ENCODE measurements at regions not wholly inside any gene's neighbourhood (a gene's known extent, or its start where the extent isn't known, plus 50 kb on each side); places are given as distances from the start of the nearest gene placed in this dataset.

DNA sequence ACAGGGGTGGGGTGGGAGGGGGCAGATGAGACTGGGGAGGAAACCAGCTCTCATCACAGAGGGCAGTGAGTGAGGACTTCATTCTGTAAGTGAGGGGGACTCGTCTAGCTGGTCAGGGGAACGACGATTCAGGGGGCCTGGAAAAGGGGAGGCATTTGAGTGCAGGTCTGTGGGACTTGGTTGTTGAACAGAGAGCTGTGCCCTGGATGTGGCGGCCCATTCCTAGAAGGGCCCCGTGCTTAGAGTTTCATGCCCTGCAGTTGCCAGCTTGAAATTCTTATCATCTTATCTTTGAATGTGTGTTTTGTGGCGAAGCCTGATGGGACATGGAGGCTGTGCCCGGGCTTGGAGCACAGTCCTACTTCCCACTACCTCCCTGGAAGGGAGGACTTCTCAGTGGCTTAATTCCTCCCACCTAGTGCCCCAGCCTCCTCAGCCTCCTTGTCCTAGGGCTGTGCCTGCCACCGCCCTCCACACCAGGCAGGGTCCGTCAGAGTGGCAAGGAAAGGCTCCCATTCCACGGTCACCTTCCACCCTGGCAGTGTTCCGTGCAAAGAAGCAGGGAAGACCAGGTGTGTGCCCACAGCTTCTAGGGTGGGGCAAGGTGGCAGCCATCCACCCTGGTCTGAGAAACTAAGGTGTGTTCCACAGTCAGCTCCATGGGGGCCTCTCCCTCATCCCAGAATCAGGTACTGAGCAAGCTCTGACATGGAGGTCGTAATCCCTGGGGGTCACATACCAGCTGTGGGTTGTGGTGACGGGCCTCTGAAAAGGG lies 59.7 kb upstream of the LMO1 start:
- WGBS = 85% methylated on average over 13 of the region's 13 CpGs
- ATAC-seq = no peak
- intact Hi-C loops (cut with DNase I) = no loop called here
- no peak overlapping the region for H3K27ac ChIP-seq (ENCODE audit: low read length)
- H3K9me3 ChIP-seq (ENCODE audit: control insufficient read depth, low read length) = no peaks in the 10 kb centered on the region
- no peaks in the 10 kb centered on the region for H3K27me3 ChIP-seq (ENCODE audit: control insufficient read depth, insufficient read depth)
- H3K4me3 ChIP-seq (ENCODE audit: low read length) = no peak overlapping the region
- no peak for DNase-seq
- no peaks in the 10 kb centered on the region for H3K4me1 ChIP-seq (ENCODE audit: control insufficient read depth, insufficient read depth, low read length)

DNA sequence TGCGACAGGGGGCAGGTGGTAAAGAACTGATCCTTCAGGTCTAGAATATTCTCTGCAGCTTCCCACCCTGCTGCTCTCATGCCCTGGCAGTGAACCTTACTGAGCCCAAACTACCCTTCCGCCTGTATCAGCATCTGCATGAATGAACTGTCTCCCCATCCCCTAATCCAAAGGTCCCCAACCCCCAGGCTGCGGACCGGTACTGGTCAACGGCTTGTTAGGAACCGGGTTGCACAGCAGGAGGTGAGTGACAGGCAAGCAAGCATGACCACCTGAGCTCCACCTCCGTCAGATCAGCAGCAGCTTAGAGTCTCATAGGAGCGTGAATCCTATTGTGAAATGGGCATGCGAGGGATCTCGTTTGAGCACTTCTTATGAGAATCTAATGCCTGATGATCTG lies 58.2 kb upstream of the LMO1 start:
- intact Hi-C loops (cut with DNase I) = no loop called here
- Histone ChIP-seq H3K4me3 (ENCODE audit: low read length) (no peak overlapping the region), H3K27ac (ENCODE audit: low read length) (no peak overlapping the region), H3K27me3 (ENCODE audit: control insufficient read depth, insufficient read depth) (no peaks in the 10 kb centered on the region), H3K9me3 (ENCODE audit: control insufficient read depth, low read length) (no peaks in the 10 kb centered on the region), H3K4me1 (ENCODE audit: control insufficient read depth, insufficient read depth, low read length) (no peaks in the 10 kb centered on the region)
- WGBS = 90% methylated on average over 10 of the region's 10 CpGs
- DNase-seq (no peak), ATAC-seq (no peak)

DNA sequence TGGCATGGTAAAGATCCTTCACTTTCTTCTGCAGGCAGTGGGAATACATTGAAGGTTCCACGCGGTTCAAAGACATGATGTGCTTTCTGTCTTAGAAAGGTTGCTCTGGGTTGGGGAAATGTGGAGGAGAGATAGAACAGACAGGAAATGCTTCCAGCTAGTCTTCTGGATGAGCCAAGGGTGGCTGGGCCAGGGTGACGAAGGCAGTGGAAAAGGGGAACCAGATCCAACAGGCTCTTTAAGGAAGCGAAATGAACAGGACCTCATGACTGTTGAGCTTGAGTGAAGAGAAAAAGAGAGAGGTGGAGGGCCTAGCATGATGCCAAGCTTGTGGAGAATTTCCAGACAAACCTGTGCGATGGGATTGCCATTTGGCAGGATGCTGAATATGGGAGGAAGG lies 56.4 kb upstream of the LMO1 start:
- ATAC-seq (no peak), DNase-seq (no peak)
- no peaks in the 10 kb centered on the region for H3K27me3 ChIP-seq (ENCODE audit: control insufficient read depth, insufficient read depth)
- H3K27ac ChIP-seq (ENCODE audit: low read length) = no peak overlapping the region
- 72% methylated on average over 5 of the region's 5 CpGs for WGBS
- no peaks in the 10 kb centered on the region for H3K4me1 ChIP-seq (ENCODE audit: control insufficient read depth, insufficient read depth, low read length)
- intact Hi-C loops (cut with DNase I) = no loop called here
- no peak overlapping the region for H3K4me3 ChIP-seq (ENCODE audit: low read length)
- no peaks in the 10 kb centered on the region for H3K9me3 ChIP-seq (ENCODE audit: control insufficient read depth, low read length)

DNA sequence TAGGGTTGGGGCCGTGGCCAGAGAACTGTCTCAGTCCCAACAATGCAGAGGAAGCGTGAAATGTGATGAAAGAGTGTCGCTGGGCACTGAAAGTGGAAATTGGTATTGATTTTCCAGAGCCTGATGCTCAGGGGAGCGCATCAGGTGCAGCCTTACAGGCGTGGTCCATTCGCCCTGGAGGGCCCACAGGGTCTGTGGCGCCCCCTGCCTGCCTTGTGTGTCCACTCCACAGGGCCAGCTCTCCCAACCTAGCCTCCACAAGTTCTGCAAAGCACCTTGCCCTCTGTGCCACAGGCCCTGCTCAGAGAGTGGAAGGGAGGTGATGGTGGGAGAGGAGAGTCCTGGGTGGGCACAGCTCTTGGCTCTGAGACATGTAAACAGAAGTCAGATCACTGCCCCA lies 54.9 kb upstream of the LMO1 start:
- DNase-seq = no peak
- no peak overlapping the region for H3K27ac ChIP-seq (ENCODE audit: low read length)
- WGBS = 42% methylated on average over 7 of the region's 7 CpGs
- no peak overlapping the region for H3K4me3 ChIP-seq (ENCODE audit: low read length)
- no peaks in the 10 kb centered on the region for H3K27me3 ChIP-seq (ENCODE audit: control insufficient read depth, insufficient read depth)
- intact Hi-C loops (cut with DNase I) = loop anchor here in 1 of 4 donors (5.0 kb wide), 1 partner anchor 91 kb away; no protein-coding TSS in a partner anchor
- ATAC-seq = peak in 1 of 2 donors; percentile 27
- no peaks in the 10 kb centered on the region for H3K9me3 ChIP-seq (ENCODE audit: control insufficient read depth, low read length)
- no peaks in the 10 kb centered on the region for H3K4me1 ChIP-seq (ENCODE audit: control insufficient read depth, insufficient read depth, low read length)

DNA sequence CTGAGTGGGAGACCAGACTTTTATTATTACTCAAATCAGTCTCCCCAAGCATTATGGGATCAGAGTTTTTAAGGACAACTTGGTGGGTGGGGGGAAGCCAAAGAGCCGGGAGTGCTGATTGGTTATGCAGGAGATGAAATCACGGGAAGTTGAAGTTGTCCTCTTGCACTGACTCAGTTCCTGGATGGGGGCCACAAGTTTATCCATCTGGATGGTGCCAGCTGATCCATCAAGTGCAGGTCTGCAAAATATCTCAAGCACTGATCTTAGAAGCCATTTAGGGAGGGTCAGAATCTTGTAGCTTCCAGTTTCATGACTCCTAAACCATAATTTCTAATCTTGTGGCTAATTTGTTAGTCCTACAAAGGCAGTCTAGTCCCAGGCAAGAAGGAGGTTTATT lies 53.5 kb upstream of the LMO1 start:
- ATAC-seq = no peak
- Histone ChIP-seq H3K27me3 (ENCODE audit: control insufficient read depth, insufficient read depth) (no peaks in the 10 kb centered on the region), H3K9me3 (ENCODE audit: control insufficient read depth, low read length) (no peaks in the 10 kb centered on the region), H3K4me3 (ENCODE audit: low read length) (no peak overlapping the region), H3K4me1 (ENCODE audit: control insufficient read depth, insufficient read depth, low read length) (no peaks in the 10 kb centered on the region), H3K27ac (ENCODE audit: low read length) (no peak overlapping the region)
- intact Hi-C loops (cut with DNase I) = loop anchor here in 1 of 4 donors (5.0 kb wide), 1 partner anchor 90 kb away; no protein-coding TSS in a partner anchor
- DNase-seq = no peak
- WGBS = 32% methylated on average over 2 of the region's 2 CpGs

DNA sequence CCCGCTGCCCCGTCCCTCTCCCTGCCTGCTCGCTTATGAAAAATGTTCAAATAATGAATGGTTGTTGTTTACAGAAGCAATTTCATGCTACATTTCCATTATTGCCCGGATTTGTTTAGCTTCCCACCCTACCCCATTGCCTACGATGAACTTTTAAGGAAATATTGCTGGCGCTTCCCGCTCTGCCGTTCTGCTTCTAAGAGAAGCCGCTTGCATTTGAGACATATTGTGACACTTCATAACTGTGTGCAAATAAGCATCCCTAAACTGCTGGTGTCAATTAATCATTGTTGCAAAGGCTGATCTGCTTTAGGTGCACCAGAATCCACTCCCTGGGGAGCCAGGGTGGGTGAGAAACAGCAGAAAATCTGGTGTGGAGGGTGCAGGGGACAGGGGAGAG lies 52.3 kb upstream of the LMO1 start:
- H3K4me1 ChIP-seq (ENCODE audit: control insufficient read depth, insufficient read depth, low read length) = no peaks in the 10 kb centered on the region

DNA sequence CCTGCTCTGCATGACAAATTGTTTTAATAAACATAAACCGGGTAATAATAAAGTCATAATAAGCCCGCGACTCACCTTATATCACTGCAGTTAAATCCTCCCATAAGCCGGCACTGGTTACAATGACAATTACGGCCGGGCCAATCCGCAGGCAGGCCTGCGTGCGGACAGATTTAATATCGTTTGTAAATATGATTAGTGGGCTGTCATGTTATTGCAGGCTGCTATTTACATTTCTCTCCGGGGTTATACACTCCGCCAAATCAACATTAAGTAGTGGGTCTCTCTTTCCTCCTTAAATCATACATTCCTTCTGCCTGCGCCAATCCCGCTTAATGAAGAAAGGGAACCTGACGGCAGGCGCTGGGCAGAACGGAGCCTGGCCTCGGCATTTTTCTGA lies 51.8 kb upstream of the LMO1 start:
- Histone ChIP-seq H3K27me3 (ENCODE audit: control insufficient read depth, insufficient read depth) (no peaks in the 10 kb centered on the region), H3K9me3 (ENCODE audit: control insufficient read depth, low read length) (no peaks in the 10 kb centered on the region), H3K27ac (ENCODE audit: low read length) (no peak overlapping the region), H3K4me1 (ENCODE audit: control insufficient read depth, insufficient read depth, low read length) (no peaks in the 10 kb centered on the region), H3K4me3 (ENCODE audit: low read length) (no peak overlapping the region)
- no peak for ATAC-seq
- WGBS = 94% methylated on average over 18 of the region's 18 CpGs
- DNase-seq = no peak
- intact Hi-C loops (cut with DNase I) = loop anchor here in 1 of 4 donors (5.0 kb wide), 1 partner anchor 88 kb away; no protein-coding TSS in a partner anchor

More for the DNA sequence above, 52.3 kb upstream of the LMO1 start:
- H3K9me3 ChIP-seq (ENCODE audit: control insufficient read depth, low read length) = no peaks in the 10 kb centered on the region
- no peak for DNase-seq
- intact Hi-C loops (cut with DNase I) = loop anchor here in 1 of 4 donors (5.0 kb wide), 1 partner anchor 89 kb away; no protein-coding TSS in a partner anchor
- no peak overlapping the region for H3K4me3 ChIP-seq (ENCODE audit: low read length)
- 88% methylated on average over 9 of the region's 9 CpGs for WGBS
- no peak for ATAC-seq
- no peak overlapping the region for H3K27ac ChIP-seq (ENCODE audit: low read length)
- H3K27me3 ChIP-seq (ENCODE audit: control insufficient read depth, insufficient read depth) = no peaks in the 10 kb centered on the region

DNA sequence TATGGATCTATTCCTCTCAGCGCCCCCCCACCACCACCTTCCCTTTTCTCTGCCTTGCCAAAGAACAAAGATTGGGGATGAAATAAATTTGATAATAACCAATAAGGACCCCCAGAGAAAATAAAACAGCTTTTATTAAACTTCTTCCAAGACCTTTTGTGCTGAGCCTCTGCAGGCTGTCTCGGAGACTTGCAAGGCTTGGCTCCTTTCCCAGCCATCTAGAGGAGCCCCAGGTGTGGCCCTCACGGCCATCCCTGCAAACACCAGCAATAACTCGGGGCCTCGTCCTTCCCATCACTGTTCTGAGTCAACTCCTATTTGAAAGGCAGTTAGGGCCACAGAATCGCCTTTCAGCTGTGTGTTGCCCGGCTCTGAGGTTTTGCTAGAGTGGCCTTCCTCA lies 51.2 kb upstream of the LMO1 start:
- 69% methylated on average over 7 of the region's 7 CpGs for WGBS

DNA sequence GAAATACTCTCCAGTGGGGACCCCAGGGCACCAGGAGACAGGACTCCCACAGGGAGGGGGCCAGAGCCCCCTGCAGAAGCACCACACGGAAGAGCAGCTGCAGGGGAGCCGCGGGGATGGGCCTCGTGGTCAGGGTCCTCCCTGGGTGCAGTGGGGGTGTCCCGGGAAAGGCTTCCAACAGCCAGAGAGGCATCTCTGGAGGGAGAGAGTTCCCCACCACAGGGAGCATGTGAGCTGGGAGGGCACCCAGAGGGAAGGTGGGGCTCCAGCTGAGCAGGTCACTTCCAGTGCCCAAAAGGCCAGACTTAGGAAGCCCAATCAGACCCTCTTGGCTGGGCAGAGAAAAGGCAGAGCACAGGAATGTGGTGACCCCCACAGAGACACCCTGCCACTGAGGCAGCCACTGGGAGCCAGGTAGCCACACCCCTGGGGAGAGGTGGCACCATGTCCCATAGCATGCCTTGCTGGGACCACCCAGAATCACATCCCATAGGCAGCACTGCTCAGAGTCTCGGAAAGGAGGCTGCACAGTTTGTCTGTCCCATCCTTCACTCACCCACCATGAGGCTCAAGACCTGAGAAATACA lies 49.9 kb upstream of the LMO1 start:
- DNase-seq (no peak), ATAC-seq (peak; percentile 15 to 27)
- intact Hi-C loops (cut with DNase I) = no loop called here
- H3K9me3 ChIP-seq (ENCODE audit: control insufficient read depth, low read length) = no peaks in the 10 kb centered on the region
- 70% methylated on average over 6 of the region's 6 CpGs for WGBS
- no peaks in the 10 kb centered on the region for H3K27me3 ChIP-seq (ENCODE audit: control insufficient read depth, insufficient read depth)
- no peak overlapping the region for H3K4me3 ChIP-seq (ENCODE audit: low read length)
- H3K4me1 ChIP-seq (ENCODE audit: control insufficient read depth, insufficient read depth, low read length) = no peaks in the 10 kb centered on the region
- no peak overlapping the region for H3K27ac ChIP-seq (ENCODE audit: low read length)

More for the DNA sequence above, 51.2 kb upstream of the LMO1 start:
- H3K27me3 ChIP-seq (ENCODE audit: control insufficient read depth, insufficient read depth) = no peaks in the 10 kb centered on the region
- no peaks in the 10 kb centered on the region for H3K9me3 ChIP-seq (ENCODE audit: control insufficient read depth, low read length)
- intact Hi-C loops (cut with DNase I) = loop anchor here in 1 of 4 donors (5.0 kb wide), 1 partner anchor 88 kb away; no protein-coding TSS in a partner anchor
- no peak for ATAC-seq
- no peak overlapping the region for H3K4me3 ChIP-seq (ENCODE audit: low read length)
- no peak for DNase-seq
- no peak overlapping the region for H3K27ac ChIP-seq (ENCODE audit: low read length)
- no peaks in the 10 kb centered on the region for H3K4me1 ChIP-seq (ENCODE audit: control insufficient read depth, insufficient read depth, low read length)
